ENCODE measurements at regions not wholly inside any gene's neighbourhood (a gene's known extent, or its start where the extent isn't known, plus 50 kb on each side); places are given as distances from the start of the nearest gene placed in this dataset.

DNA sequence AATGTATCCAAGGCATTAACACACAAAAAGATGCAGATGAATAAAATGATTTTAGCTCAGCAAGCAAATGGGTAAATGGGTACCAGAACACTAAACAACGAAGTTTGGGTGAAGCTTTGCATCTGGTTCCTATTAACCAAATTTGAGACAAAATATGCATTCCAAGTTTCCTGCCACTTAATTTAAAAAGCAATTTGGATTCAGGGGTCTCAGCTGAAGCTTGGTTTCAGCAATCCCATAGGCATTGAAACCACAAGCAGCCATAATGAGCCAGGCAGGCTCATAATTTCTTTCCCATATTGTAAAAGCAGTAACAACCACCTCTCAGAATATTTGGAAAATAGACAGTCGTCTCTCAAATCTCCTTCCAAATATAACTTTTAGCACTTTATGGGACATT, 138.9 kb downstream of the NXNL2 start:
- no peak overlapping the region for H3K4me3 Mint-ChIP-seq
- no peak for ATAC-seq (ENCODE audit: low read depth)
- no peaks in the 10 kb centered on the region for H3K36me3 Mint-ChIP-seq
- H3K4me1 Mint-ChIP-seq: no peaks in the 10 kb centered on the region
- no peak overlapping the region for H3K27ac Mint-ChIP-seq
- no peaks in the 10 kb centered on the region for H3K9me3 Mint-ChIP-seq
- DNase-seq (ENCODE audit: low spot score in 2 of 2): no peak
- H3K27me3 Mint-ChIP-seq: peaks cover 5% of the 10 kb centered on the region

DNA sequence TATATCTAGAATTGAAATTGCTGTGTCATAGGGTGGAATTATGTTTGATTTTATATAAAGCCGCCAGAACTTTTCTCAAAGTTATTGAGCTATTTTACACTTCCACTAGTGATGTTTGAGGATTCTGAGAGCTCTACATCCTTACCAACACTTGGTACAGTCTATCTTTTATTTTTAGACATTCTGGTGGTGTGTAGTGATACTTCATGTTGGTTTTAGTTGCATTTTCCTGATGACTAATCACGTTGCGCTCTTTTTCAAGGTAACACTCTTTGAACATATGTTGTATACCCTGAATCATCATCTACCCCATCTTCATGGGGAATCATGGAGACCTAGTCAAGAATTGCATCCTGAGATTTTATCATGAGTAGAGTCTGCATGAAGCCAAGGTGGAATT, 141.7 kb downstream of the NXNL2 start:
- no peak overlapping the region for H3K4me3 Mint-ChIP-seq
- ATAC-seq (ENCODE audit: low read depth): no peak
- H3K27me3 Mint-ChIP-seq: peaks cover 5% of the 10 kb centered on the region

DNA sequence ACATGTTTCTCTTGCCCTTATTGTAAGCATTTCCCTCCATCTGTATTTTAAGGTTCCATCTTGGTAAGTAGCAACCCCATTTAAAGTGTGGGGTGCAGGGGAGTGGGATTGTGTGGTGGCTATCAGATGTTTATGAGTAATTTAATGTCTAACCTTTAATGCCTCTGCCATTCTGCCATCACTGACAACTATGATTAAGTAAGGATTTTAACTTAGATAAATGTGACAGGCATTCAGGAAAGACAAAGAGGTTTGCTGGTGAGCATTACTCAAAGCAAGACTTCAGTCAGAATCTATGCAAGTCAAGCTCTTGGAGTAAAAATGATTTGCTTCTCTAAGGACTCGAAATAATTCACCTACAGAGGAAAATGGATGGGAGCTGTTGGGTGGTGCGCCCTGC, 143.0 kb downstream of the NXNL2 start:
- ATAC-seq (ENCODE audit: low read depth) (no peak), DNase-seq (ENCODE audit: low spot score in 2 of 2) (no peak)
- Mint-ChIP-seq H3K4me1 (no peaks in the 10 kb centered on the region), H3K9me3 (no peaks in the 10 kb centered on the region), H3K27ac (no peak overlapping the region), H3K27me3 (peaks cover 5% of the 10 kb centered on the region), H3K4me3 (no peak overlapping the region), H3K36me3 (no peaks in the 10 kb centered on the region)

More for the DNA sequence above, 141.7 kb downstream of the NXNL2 start:
- no peak overlapping the region for H3K27ac Mint-ChIP-seq
- H3K9me3 Mint-ChIP-seq: no peaks in the 10 kb centered on the region
- H3K4me1 Mint-ChIP-seq: no peaks in the 10 kb centered on the region
- H3K36me3 Mint-ChIP-seq: no peaks in the 10 kb centered on the region
- no peak for DNase-seq (ENCODE audit: low spot score in 2 of 2)

GRCh38 chr9:88678431-88678830, 143.5 kb downstream of the NXNL2 start:
- Mint-ChIP-seq H3K9me3 (no peaks in the 10 kb centered on the region), H3K27ac (no peak overlapping the region), H3K4me3 (no peak overlapping the region), H3K27me3 (peaks cover 5% of the 10 kb centered on the region), H3K36me3 (no peaks in the 10 kb centered on the region), H3K4me1 (no peaks in the 10 kb centered on the region)
- no peak for DNase-seq (ENCODE audit: low spot score in 2 of 2)
- no peak for ATAC-seq (ENCODE audit: low read depth)

GRCh38 chr9:88680041-88680440, 145.1 kb downstream of the NXNL2 start:
- H3K36me3 Mint-ChIP-seq: no peaks in the 10 kb centered on the region
- no peak for DNase-seq (ENCODE audit: low spot score in 2 of 2)
- H3K27me3 Mint-ChIP-seq: peaks cover 5% of the 10 kb centered on the region
- H3K4me3 Mint-ChIP-seq: no peak overlapping the region
- H3K4me1 Mint-ChIP-seq: no peaks in the 10 kb centered on the region
- no peak for ATAC-seq (ENCODE audit: low read depth)
- no peaks in the 10 kb centered on the region for H3K9me3 Mint-ChIP-seq
- no peak overlapping the region for H3K27ac Mint-ChIP-seq

GRCh38 chr9:88680505-88681160, 145.7 kb downstream of the NXNL2 start:
- DNase-seq (ENCODE audit: low spot score in 2 of 2): no peak
- H3K27ac Mint-ChIP-seq: no peak overlapping the region

GRCh38 chr9:88681434-88681833, 146.5 kb downstream of the NXNL2 start:
- DNase-seq (ENCODE audit: low spot score in 2 of 2) (no peak), ATAC-seq (ENCODE audit: low read depth) (no peak)
- peaks cover 5% of the 10 kb centered on the region for H3K27me3 Mint-ChIP-seq
- H3K4me3 Mint-ChIP-seq: no peak overlapping the region
- peaks cover 1% of the 10 kb centered on the region for H3K9me3 Mint-ChIP-seq
- H3K36me3 Mint-ChIP-seq: no peaks in the 10 kb centered on the region
- no peaks in the 10 kb centered on the region for H3K4me1 Mint-ChIP-seq
- H3K27ac Mint-ChIP-seq: no peak overlapping the region

More at GRCh38 chr9:88680505-88681160, 145.7 kb downstream of the NXNL2 start:
- Mint-ChIP-seq H3K9me3 (no peaks in the 10 kb centered on the region), H3K4me3 (no peak overlapping the region), H3K36me3 (no peaks in the 10 kb centered on the region), H3K4me1 (no peaks in the 10 kb centered on the region), H3K27me3 (peaks cover 5% of the 10 kb centered on the region)
- ATAC-seq (ENCODE audit: low read depth): no peak

GRCh38 chr9:88682431-88682831, 147.5 kb downstream of the NXNL2 start:
- no peaks in the 10 kb centered on the region for H3K4me1 Mint-ChIP-seq
- H3K27ac Mint-ChIP-seq: no peak overlapping the region
- no peak for DNase-seq (ENCODE audit: low spot score in 2 of 2)
- no peak for ATAC-seq (ENCODE audit: low read depth)
- peaks cover 2% of the 10 kb centered on the region for H3K9me3 Mint-ChIP-seq
- no peaks in the 10 kb centered on the region for H3K27me3 Mint-ChIP-seq
- H3K4me3 Mint-ChIP-seq: no peak overlapping the region
- H3K36me3 Mint-ChIP-seq: no peaks in the 10 kb centered on the region

- H3K9me3 Mint-ChIP-seq: peaks cover 2% of the 10 kb centered on the region
- DNase-seq (ENCODE audit: low spot score in 2 of 2) (no peak), ATAC-seq (ENCODE audit: low read depth) (no peak)
- H3K27me3 Mint-ChIP-seq: no peaks in the 10 kb centered on the region
- no peaks in the 10 kb centered on the region for H3K36me3 Mint-ChIP-seq
- no peak overlapping the region for H3K4me3 Mint-ChIP-seq
- no peaks in the 10 kb centered on the region for H3K4me1 Mint-ChIP-seq
- no peak overlapping the region for H3K27ac Mint-ChIP-seq
Observed at GRCh38 chr9:88684046-88684445, 149.1 kb downstream of the NXNL2 start.

DNA sequence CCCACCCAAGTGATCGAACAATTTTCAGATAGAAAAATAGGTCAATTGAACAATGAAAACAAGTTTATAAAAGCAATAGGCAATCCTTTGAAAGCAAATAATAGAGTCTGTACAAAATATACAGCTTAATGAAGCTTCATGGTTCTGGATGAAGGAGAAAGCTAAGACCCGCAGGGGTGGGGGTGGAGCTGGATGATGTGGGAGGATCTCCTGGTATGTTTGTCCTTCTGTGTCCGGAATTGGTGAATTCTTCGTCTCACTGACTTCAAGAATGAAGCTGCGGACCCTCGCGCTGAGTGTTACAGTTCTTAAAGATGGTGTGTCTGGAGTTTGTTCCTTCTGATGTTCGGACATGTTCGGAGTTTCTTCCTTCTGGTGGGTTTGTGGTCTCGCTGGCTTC, 149.9 kb downstream of the NXNL2 start:
- Mint-ChIP-seq H3K9me3 (peaks cover 2% of the 10 kb centered on the region), H3K36me3 (no peaks in the 10 kb centered on the region), H3K4me3 (no peak overlapping the region), H3K4me1 (no peaks in the 10 kb centered on the region), H3K27me3 (no peaks in the 10 kb centered on the region), H3K27ac (no peak overlapping the region)
- DNase-seq (ENCODE audit: low spot score in 2 of 2) (no peak), ATAC-seq (ENCODE audit: low read depth) (no peak)

DNA sequence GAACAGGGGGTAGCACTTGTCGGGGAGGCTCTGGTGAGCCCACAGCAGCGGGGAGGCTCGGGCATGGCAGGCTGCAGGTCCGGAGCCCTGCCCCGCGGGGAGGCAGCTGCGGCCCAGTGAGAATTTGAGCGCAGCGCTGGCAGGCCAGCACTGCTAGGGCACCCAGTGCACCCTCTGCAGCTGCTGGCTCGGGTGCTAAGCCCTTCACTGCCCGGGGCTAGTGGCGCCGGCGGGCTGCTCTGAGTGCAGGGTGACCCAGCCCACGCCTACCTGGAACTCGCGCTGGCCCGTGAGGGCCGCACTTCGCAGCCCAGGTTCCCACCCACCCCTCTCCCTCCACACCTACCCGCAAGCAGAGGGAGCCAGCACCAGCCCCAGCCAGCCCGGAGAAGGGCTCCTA, 151.0 kb downstream of the NXNL2 start:
- no peak overlapping the region for H3K4me3 Mint-ChIP-seq
- H3K9me3 Mint-ChIP-seq: peaks cover 2% of the 10 kb centered on the region
- no peaks in the 10 kb centered on the region for H3K36me3 Mint-ChIP-seq
- H3K4me1 Mint-ChIP-seq: no peaks in the 10 kb centered on the region
- DNase-seq (ENCODE audit: low spot score in 2 of 2): no peak
- ATAC-seq (ENCODE audit: low read depth): no peak
- no peak overlapping the region for H3K27ac Mint-ChIP-seq
- H3K27me3 Mint-ChIP-seq: no peaks in the 10 kb centered on the region

GRCh38 chr9:88689509-88690298, 154.7 kb downstream of the NXNL2 start:
- Mint-ChIP-seq H3K27me3 (peaks cover 3% of the 10 kb centered on the region), H3K27ac (no peak overlapping the region), H3K36me3 (no peaks in the 10 kb centered on the region), H3K9me3 (peaks cover 5% of the 10 kb centered on the region), H3K4me1 (no peaks in the 10 kb centered on the region), H3K4me3 (no peak overlapping the region)
- ATAC-seq (ENCODE audit: low read depth): no peak
- DNase-seq (ENCODE audit: low spot score in 2 of 2): no peak

GRCh38 chr9:88690628-88691027, 155.7 kb downstream of the NXNL2 start:
- no peak overlapping the region for H3K4me3 Mint-ChIP-seq
- H3K4me1 Mint-ChIP-seq: no peaks in the 10 kb centered on the region
- no peak overlapping the region for H3K27ac Mint-ChIP-seq
- ATAC-seq (ENCODE audit: low read depth): no peak
- peaks cover 3% of the 10 kb centered on the region for H3K27me3 Mint-ChIP-seq
- DNase-seq (ENCODE audit: low spot score in 2 of 2): no peak
- peaks cover 5% of the 10 kb centered on the region for H3K9me3 Mint-ChIP-seq
- no peaks in the 10 kb centered on the region for H3K36me3 Mint-ChIP-seq

DNA sequence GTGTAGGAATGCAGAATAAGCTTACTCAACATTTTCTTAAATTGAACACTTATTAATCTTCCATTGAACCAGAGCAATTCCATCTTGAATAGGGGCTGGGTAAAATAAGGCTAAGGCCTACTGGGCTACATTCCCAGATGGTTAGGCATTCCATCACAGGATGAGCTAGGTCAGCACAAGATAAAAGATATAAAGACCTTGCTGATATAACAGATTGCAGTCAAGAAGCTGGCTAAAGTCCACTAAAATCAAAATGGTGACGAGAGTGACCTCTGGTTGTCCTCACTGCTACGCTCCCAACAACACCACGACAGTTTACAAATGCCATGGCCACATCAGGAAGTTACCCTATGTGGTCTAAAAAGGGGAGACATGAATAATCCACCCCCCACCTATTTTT, 156.1 kb downstream of the NXNL2 start:
- no peak for DNase-seq (ENCODE audit: low spot score in 2 of 2)
- Mint-ChIP-seq H3K27me3 (peaks cover 3% of the 10 kb centered on the region), H3K36me3 (no peaks in the 10 kb centered on the region), H3K4me1 (no peaks in the 10 kb centered on the region), H3K27ac (no peak overlapping the region), H3K4me3 (no peak overlapping the region), H3K9me3 (peaks cover 5% of the 10 kb centered on the region)
- ATAC-seq (ENCODE audit: low read depth): no peak

DNA sequence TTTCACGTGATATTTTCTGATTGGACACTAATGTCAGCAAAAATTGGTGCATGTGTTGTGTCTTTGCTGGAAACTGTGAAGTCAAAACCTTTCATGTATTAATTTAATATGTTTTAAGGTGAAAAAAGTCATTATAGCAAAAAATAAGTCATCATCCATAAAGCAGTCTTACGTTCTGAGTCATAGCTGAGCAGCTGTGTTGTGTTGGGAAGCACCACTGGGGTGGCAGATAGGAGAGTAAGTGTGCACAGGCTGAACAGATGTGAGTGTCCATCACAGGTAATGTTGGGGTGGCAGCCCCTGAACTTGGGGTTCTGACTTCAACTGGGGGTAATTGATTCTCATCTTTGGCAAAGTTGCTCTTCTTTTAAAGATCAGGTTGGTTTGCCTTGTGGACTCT, 156.8 kb downstream of the NXNL2 start:
- peaks cover 4% of the 10 kb centered on the region for H3K9me3 Mint-ChIP-seq
- DNase-seq (ENCODE audit: low spot score in 2 of 2) (no peak), ATAC-seq (ENCODE audit: low read depth) (no peak)
- no peak overlapping the region for H3K27ac Mint-ChIP-seq
- no peaks in the 10 kb centered on the region for H3K36me3 Mint-ChIP-seq
- no peak overlapping the region for H3K4me3 Mint-ChIP-seq
- peaks cover 3% of the 10 kb centered on the region for H3K27me3 Mint-ChIP-seq
- no peaks in the 10 kb centered on the region for H3K4me1 Mint-ChIP-seq
